Mucosa of stomach (tissue), 1 donor: ENCODE measurements at regions not wholly inside any gene's neighbourhood (a gene's known extent, or its start where the extent isn't known, plus 50 kb on each side); places are given as distances from the start of the nearest gene placed in this dataset.
"Not testable (repeated sequence)": the region's sequence is repeated elsewhere in the genome, so short reads cannot be mapped to it uniquely, and the experiment has no call there.

Experiments
- H3K27me3 ChIP-seq: one replicate; pipeline ENCODE4 v1.7.0; 2013; ENCODE audit warnings: mild to moderate bottlenecking, low read length; ENCODE audit not compliant: control insufficient read depth, insufficient read depth
- H3K36me3 ChIP-seq: one replicate; pipeline ENCODE4 v1.7.0; 2013; ENCODE audit warnings: low read length; ENCODE audit not compliant: control insufficient read depth, insufficient read depth
- H3K4me1 ChIP-seq: one replicate; pipeline ENCODE4 v1.7.0; 2013; ENCODE audit warnings: mild to moderate bottlenecking, low read length; ENCODE audit not compliant: control insufficient read depth, insufficient read depth
- H3K4me3 ChIP-seq: one replicate; pipeline ENCODE4 v1.7.0; 2013; ENCODE audit warnings: low read length
- H3K9ac ChIP-seq: one replicate; pipeline ENCODE4 v1.7.0; 2013; ENCODE audit warnings: mild to moderate bottlenecking, low read length, moderate library complexity
- H3K9me3 ChIP-seq: one replicate; pipeline ENCODE4 v1.7.0; 2013; ENCODE audit warnings: mild to moderate bottlenecking, low read length, moderate library complexity; ENCODE audit not compliant: control insufficient read depth
- donor health status: Pancreatic carcinoma.

DNA sequence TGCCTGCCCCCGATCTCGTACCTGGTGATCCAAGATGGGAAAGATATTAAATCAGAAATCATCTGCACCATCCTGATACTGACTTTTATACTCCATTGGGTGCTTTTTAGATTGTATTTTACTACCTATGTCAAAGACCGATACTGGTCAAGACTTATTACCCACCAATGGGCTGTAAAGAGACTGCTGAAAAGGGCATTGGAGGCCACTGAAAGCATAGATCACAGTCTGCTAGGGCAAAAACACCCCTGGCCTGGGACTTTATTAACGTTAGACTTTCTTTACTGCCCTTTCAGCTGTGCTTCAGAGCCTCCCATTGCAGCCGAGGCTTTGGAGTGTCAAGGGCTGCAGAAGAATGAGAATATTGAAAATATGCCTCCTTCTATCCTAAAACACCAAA, 472.8 kb upstream of the DDX18 start:
- Histone ChIP-seq H3K4me1 (no peaks in the 10 kb centered on the region), H3K9ac (no peak overlapping the region), H3K4me3 (no peak overlapping the region), H3K9me3 (no peaks in the 10 kb centered on the region), H3K36me3 (no peaks in the 10 kb centered on the region), H3K27me3 (no peaks in the 10 kb centered on the region)

DNA sequence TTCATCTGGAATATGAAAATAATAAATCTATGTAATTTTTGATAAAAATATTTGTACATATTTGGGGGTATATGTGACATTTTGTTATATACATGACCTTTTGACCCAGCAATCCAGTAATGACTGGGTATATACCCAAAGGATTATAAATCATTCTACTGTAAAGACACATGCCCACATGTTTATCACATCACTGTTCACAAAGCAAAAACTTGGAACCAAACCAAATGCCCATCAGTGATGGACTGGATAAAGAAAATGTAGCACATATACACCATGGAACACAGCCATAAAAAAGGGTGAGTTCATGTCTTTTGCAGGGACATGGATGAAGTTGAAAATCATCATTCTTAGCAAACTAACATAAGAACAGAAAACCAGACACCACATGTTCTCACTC, 472.1 kb upstream of the DDX18 start:
- no peaks in the 10 kb centered on the region for H3K36me3 ChIP-seq
- H3K9me3 ChIP-seq, result no peaks in the 10 kb centered on the region
- no peak overlapping the region for H3K4me3 ChIP-seq
- H3K9ac ChIP-seq, result no peak overlapping the region
- no peaks in the 10 kb centered on the region for H3K27me3 ChIP-seq
- no peaks in the 10 kb centered on the region for H3K4me1 ChIP-seq

DNA sequence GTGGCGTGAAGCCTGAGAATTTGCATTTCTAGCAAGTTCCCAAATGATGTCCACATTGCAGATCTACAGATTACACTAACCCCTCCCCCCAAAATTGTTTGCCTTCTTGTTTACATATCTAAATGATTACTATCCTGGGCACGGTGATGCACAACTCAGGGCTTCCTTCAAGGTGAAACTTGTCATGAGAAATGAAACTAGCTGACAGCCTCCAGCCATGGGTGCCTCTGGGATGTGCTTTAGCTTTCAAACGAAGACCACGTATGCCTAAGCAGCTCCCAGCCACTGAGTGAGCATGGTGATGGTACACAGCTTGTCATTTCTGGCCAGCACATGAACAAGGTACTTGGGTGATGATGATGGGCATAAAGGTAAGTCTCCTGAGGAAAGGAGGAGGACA, 464.8 kb upstream of the DDX18 start:
- no peaks in the 10 kb centered on the region for H3K27me3 ChIP-seq
- H3K4me3 ChIP-seq, result no peak overlapping the region
- no peaks in the 10 kb centered on the region for H3K9me3 ChIP-seq
- no peaks in the 10 kb centered on the region for H3K36me3 ChIP-seq
- H3K4me1 ChIP-seq, result no peaks in the 10 kb centered on the region
- H3K9ac ChIP-seq, result no peak overlapping the region

- H3K4me3 ChIP-seq, result no peak overlapping the region
- no peaks in the 10 kb centered on the region for H3K4me1 ChIP-seq
- no peaks in the 10 kb centered on the region for H3K9me3 ChIP-seq
- H3K36me3 ChIP-seq, result no peaks in the 10 kb centered on the region
- H3K9ac ChIP-seq, result no peak overlapping the region
- no peaks in the 10 kb centered on the region for H3K27me3 ChIP-seq
Observed at GRCh38 chr2:117351396-117351795, 463.1 kb upstream of the DDX18 start.

- H3K27me3 ChIP-seq, result no peaks in the 10 kb centered on the region
- H3K9ac ChIP-seq, result no peak overlapping the region
- H3K4me3 ChIP-seq, result no peak overlapping the region
- H3K9me3 ChIP-seq, result no peaks in the 10 kb centered on the region
- H3K36me3 ChIP-seq, result no peaks in the 10 kb centered on the region
- no peaks in the 10 kb centered on the region for H3K4me1 ChIP-seq
Observed at GRCh38 chr2:117359266-117359914, 455.1 kb upstream of the DDX18 start.

DNA sequence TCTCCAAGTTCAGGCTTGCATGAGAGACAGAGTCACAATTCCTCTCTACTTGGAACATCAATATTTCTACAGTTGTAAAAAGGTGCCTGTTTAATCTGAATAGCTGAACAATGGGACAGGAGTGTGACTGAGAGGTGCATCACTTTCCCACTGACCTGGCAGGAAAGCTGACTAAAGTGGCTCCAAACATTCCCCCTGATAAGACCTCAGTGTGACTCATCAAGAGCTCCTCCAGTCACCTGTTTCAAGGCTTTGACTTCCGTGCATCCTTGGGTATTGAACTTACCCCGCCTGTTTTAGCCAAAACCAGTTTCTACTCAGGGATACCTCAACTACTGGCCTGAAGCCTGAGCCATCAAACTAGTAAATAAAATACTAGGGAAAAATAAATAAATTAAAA, 453.9 kb upstream of the DDX18 start:
- Histone ChIP-seq H3K4me3 (no peak overlapping the region), H3K27me3 (no peaks in the 10 kb centered on the region), H3K9ac (no peak overlapping the region), H3K4me1 (no peaks in the 10 kb centered on the region), H3K9me3 (no peaks in the 10 kb centered on the region), H3K36me3 (no peaks in the 10 kb centered on the region)

GRCh38 chr2:117378653-117379052, 435.8 kb upstream of the DDX18 start:
- Histone ChIP-seq H3K9ac (no peak overlapping the region), H3K4me3 (no peak overlapping the region), H3K36me3 (no peaks in the 10 kb centered on the region), H3K4me1 (no peaks in the 10 kb centered on the region), H3K9me3 (no peaks in the 10 kb centered on the region), H3K27me3 (no peaks in the 10 kb centered on the region)

DNA sequence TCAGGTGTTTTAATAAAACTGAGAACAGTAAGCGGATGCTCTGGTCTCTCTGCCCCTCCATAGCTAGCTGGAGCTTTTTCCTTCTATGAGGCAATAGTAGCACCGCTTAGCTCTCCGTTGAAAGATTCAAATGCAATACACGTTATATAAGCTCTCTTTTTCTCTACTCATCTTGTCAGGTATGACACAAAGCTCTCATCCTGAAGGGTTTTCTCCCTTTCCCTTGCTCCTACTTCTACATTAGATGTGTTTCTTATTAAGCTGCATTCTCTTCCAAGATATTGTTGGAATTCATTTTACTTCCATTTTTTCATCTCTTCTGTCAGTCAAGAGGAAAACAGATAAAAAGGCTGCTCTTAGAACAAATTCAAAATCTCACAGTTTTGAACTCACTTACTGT, 434.6 kb upstream of the DDX18 start:
- Histone ChIP-seq H3K9ac (no peak overlapping the region), H3K9me3 (no peaks in the 10 kb centered on the region), H3K27me3 (no peaks in the 10 kb centered on the region), H3K36me3 (no peaks in the 10 kb centered on the region), H3K4me3 (no peak overlapping the region), H3K4me1 (no peaks in the 10 kb centered on the region)

DNA sequence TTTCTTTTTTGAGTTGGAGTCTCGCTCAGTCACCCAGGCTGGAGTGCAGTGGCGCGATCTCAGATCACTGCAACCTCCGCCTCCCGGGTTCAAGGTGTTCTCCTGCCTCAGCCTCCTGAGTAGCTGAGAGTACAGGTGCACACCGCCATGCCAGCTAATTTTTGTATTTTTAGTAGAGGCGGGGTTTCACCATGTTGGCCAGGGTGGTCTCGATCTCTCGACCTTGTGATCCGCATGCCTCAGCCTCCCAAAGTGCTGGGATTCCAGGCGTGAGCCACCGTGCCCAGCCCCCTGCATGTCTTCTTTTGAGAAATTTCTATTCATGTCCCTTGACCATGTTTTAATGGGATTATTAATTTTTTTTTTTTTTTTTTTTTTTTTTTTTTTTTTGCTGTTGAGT, 430.5 kb upstream of the DDX18 start:
- H3K27me3 ChIP-seq, H3K9me3 ChIP-seq, H3K9ac ChIP-seq, H3K4me3 ChIP-seq, H3K4me1 ChIP-seq, H3K36me3 ChIP-seq: not testable (repeated sequence)

GRCh38 chr2:117396161-117396560, 418.3 kb upstream of the DDX18 start:
- Histone ChIP-seq H3K9ac (no peak overlapping the region), H3K4me3 (no peak overlapping the region), H3K36me3 (no peaks in the 10 kb centered on the region), H3K4me1 (no peaks in the 10 kb centered on the region), H3K9me3 (no peaks in the 10 kb centered on the region), H3K27me3 (no peaks in the 10 kb centered on the region)

GRCh38 chr2:117401582-117401981, 412.9 kb upstream of the DDX18 start:
- Histone ChIP-seq H3K27me3 (no peaks in the 10 kb centered on the region), H3K4me3 (no peak overlapping the region), H3K9ac (no peak overlapping the region), H3K4me1 (no peaks in the 10 kb centered on the region), H3K9me3 (no peaks in the 10 kb centered on the region), H3K36me3 (no peaks in the 10 kb centered on the region)

GRCh38 chr2:117406443-117406842, 408.0 kb upstream of the DDX18 start:
- Histone ChIP-seq H3K36me3 (no peaks in the 10 kb centered on the region), H3K9ac (no peak overlapping the region), H3K4me1 (no peaks in the 10 kb centered on the region), H3K9me3 (no peaks in the 10 kb centered on the region), H3K27me3 (no peaks in the 10 kb centered on the region), H3K4me3 (no peak overlapping the region)

DNA sequence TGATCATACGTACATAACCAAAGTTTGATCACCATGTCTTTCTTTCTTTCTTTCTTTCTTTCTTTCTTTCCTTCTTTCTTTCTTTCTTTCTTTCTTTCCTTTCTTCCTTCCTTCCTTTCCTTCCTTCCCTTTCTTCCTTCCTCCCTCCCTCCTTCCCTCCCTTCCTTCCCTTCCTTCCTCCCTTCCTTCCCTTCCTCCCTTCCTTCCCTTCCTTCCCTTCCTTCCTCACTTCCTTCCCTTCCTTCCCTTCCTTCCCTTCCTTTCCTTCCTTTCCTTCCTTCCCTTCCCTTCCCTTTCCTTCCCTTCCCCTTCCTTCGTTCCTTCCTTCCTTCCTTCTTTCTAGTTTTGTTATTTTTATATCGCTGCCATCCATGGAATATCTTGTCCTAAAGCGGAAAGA, 406.7 kb upstream of the DDX18 start:
- H3K27me3 ChIP-seq, result no peaks in the 10 kb centered on the region
- no peaks in the 10 kb centered on the region for H3K4me1 ChIP-seq
- no peaks in the 10 kb centered on the region for H3K9me3 ChIP-seq
- H3K36me3 ChIP-seq, result no peaks in the 10 kb centered on the region
- no peak overlapping the region for H3K4me3 ChIP-seq
- H3K9ac ChIP-seq, result no peak overlapping the region
